ENCODE measurements at regions not wholly inside any gene's neighbourhood (a gene's known extent, or its start where the extent isn't known, plus 50 kb on each side); places are given as distances from the start of the nearest gene placed in this dataset.

GRCh38 chr2:185663811-185664210 lies 74.8 kb upstream of the FSIP2 start:
- Histone ChIP-seq H3K4me2 (no peak overlapping the region), H3K27me3 (no peaks in the 10 kb centered on the region), H3K4me3 (no peak overlapping the region), H3K27ac (no peak overlapping the region), H3K36me3 (replicated peaks; ENCODE audit: insufficient read depth, low read depth) (no peaks in the 10 kb centered on the region), H3K4me1 (ENCODE audit: insufficient read depth) (no peaks in the 10 kb centered on the region), H4K20me1 (ENCODE audit: insufficient read depth, poor library complexity, severe bottlenecking) (no peaks in the 10 kb centered on the region), H3K9me2 (replicated peaks; ENCODE audit: insufficient read depth) (no peaks in the 10 kb centered on the region), H2AFZ (no peak overlapping the region), H3K79me2 (no peaks in the 10 kb centered on the region), H3K9me3 (ENCODE audit: low read depth) (no peaks in the 10 kb centered on the region)
- 90% methylated on average over 1 of the region's 1 CpG for WGBS (ENCODE audit: low lambda C conversion rate, missing lambda C conversion rate)
- TF ChIP-seq EZH2phosphoT487 (IDR thresholded peaks at IDR 0.05; ENCODE audit: low read depth, severe bottlenecking, unreplicated experiment): no peak
- TF ChIP-seq CTCF (IDR thresholded peaks at IDR 0.05; ENCODE audit: poor library complexity): no peak
- TF ChIP-seq EZH2 (IDR thresholded peaks at IDR 0.05; ENCODE audit: borderline replicate concordance): no peak
- DNase-seq (ENCODE audit: low spot score): no peak

GRCh38 chr2:185664384-185664783 lies 74.2 kb upstream of the FSIP2 start:
- H4K20me1 ChIP-seq (ENCODE audit: insufficient read depth, poor library complexity, severe bottlenecking): no peaks in the 10 kb centered on the region
- no peaks in the 10 kb centered on the region for H3K36me3 ChIP-seq (replicated peaks; ENCODE audit: insufficient read depth, low read depth)
- H3K9me2 ChIP-seq (replicated peaks; ENCODE audit: insufficient read depth): no peaks in the 10 kb centered on the region
- H3K27me3 ChIP-seq: no peaks in the 10 kb centered on the region
- 95% methylated on average over 2 of the region's 2 CpGs for WGBS (ENCODE audit: low lambda C conversion rate, missing lambda C conversion rate)
- no peaks in the 10 kb centered on the region for H3K79me2 ChIP-seq
- H3K9me3 ChIP-seq (ENCODE audit: low read depth): no peaks in the 10 kb centered on the region
- no peak overlapping the region for H2AFZ ChIP-seq
- H3K4me2 ChIP-seq: no peak overlapping the region
- H3K4me1 ChIP-seq (ENCODE audit: insufficient read depth): no peaks in the 10 kb centered on the region
- no peak for TF ChIP-seq CTCF (IDR thresholded peaks at IDR 0.05; ENCODE audit: poor library complexity)
- H3K4me3 ChIP-seq: no peak overlapping the region
- H3K27ac ChIP-seq: no peak overlapping the region
- no peak for DNase-seq (ENCODE audit: low spot score)

DNA sequence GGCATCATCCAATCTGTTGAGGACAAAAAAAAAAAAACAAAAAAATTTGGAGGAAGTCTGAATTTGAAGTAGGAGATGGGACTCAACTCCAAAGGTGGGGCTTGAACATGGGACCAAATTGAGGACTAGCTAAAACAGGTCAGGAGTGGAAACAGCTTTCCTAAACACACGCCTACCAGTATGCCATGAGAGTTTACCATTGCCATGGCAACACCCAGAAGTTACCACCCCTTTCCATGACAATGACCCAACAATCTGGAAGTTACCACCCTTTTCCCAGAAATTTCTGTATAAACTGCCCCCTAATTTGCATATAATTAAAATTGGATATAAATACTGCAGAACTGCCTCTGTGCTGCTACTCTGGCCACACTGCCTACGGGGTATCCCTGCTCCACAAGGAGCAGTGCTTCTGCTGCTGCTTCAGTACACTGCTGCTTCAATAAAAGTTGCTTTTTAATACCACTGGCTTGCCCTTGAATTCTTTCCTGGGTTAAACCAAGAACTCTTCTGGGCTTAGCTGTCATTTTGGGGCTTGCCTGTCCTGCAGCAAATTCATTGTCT lies 73.3 kb upstream of the FSIP2 start:
- no peak overlapping the region for H3K4me2 ChIP-seq
- no peak for DNase-seq (ENCODE audit: low spot score)
- no peak overlapping the region for H2AFZ ChIP-seq
- H3K27me3 ChIP-seq: no peaks in the 10 kb centered on the region
- no peaks in the 10 kb centered on the region for H3K79me2 ChIP-seq
- no peak for TF ChIP-seq CTCF (IDR thresholded peaks at IDR 0.05; ENCODE audit: poor library complexity)
- no peak for TF ChIP-seq EZH2 (IDR thresholded peaks at IDR 0.05; ENCODE audit: borderline replicate concordance)
- TF ChIP-seq EZH2phosphoT487 (IDR thresholded peaks at IDR 0.05; ENCODE audit: low read depth, severe bottlenecking, unreplicated experiment): no peak
- H3K36me3 ChIP-seq (replicated peaks; ENCODE audit: insufficient read depth, low read depth): no peaks in the 10 kb centered on the region
- WGBS (ENCODE audit: low lambda C conversion rate, missing lambda C conversion rate): 98% methylated on average over 2 of the region's 2 CpGs
- no peaks in the 10 kb centered on the region for H3K9me3 ChIP-seq (ENCODE audit: low read depth)
- no peaks in the 10 kb centered on the region for H3K9me2 ChIP-seq (replicated peaks; ENCODE audit: insufficient read depth)
- no peak overlapping the region for H3K27ac ChIP-seq
- no peaks in the 10 kb centered on the region for H4K20me1 ChIP-seq (ENCODE audit: insufficient read depth, poor library complexity, severe bottlenecking)
- no peaks in the 10 kb centered on the region for H3K4me1 ChIP-seq (ENCODE audit: insufficient read depth)
- H3K4me3 ChIP-seq: no peak overlapping the region

GRCh38 chr2:185667452-185667851 lies 71.2 kb upstream of the FSIP2 start:
- no peaks in the 10 kb centered on the region for H3K4me1 ChIP-seq (ENCODE audit: insufficient read depth)

More at GRCh38 chr2:185667452-185667851, 71.2 kb upstream of the FSIP2 start:
- DNase-seq (ENCODE audit: low spot score): no peak
- no peaks in the 10 kb centered on the region for H3K36me3 ChIP-seq (replicated peaks; ENCODE audit: insufficient read depth, low read depth)
- no peak overlapping the region for H2AFZ ChIP-seq
- no peaks in the 10 kb centered on the region for H4K20me1 ChIP-seq (ENCODE audit: insufficient read depth, poor library complexity, severe bottlenecking)
- no peaks in the 10 kb centered on the region for H3K79me2 ChIP-seq
- H3K4me3 ChIP-seq: no peak overlapping the region
- 96% methylated on average over 2 of the region's 2 CpGs for WGBS (ENCODE audit: low lambda C conversion rate, missing lambda C conversion rate)
- no peaks in the 10 kb centered on the region for H3K27me3 ChIP-seq
- H3K9me2 ChIP-seq (replicated peaks; ENCODE audit: insufficient read depth): no peaks in the 10 kb centered on the region
- H3K27ac ChIP-seq: no peak overlapping the region
- no peaks in the 10 kb centered on the region for H3K9me3 ChIP-seq (ENCODE audit: low read depth)
- no peak overlapping the region for H3K4me2 ChIP-seq
- TF ChIP-seq EZH2phosphoT487 (IDR thresholded peaks at IDR 0.05; ENCODE audit: low read depth, severe bottlenecking, unreplicated experiment): no peak
- no peak for TF ChIP-seq EZH2 (IDR thresholded peaks at IDR 0.05; ENCODE audit: borderline replicate concordance)
- TF ChIP-seq CTCF (IDR thresholded peaks at IDR 0.05; ENCODE audit: poor library complexity): no peak

All from hepatocyte (in vitro differentiated cells).